ENCODE measurements at regions not wholly inside any gene's neighbourhood (a gene's known extent, or its start where the extent isn't known, plus 50 kb on each side); places are given as distances from the start of the nearest gene placed in this dataset.
"Not testable (repeated sequence)": the region's sequence is repeated elsewhere in the genome, so short reads cannot be mapped to it uniquely, and the experiment has no call there.

DNA sequence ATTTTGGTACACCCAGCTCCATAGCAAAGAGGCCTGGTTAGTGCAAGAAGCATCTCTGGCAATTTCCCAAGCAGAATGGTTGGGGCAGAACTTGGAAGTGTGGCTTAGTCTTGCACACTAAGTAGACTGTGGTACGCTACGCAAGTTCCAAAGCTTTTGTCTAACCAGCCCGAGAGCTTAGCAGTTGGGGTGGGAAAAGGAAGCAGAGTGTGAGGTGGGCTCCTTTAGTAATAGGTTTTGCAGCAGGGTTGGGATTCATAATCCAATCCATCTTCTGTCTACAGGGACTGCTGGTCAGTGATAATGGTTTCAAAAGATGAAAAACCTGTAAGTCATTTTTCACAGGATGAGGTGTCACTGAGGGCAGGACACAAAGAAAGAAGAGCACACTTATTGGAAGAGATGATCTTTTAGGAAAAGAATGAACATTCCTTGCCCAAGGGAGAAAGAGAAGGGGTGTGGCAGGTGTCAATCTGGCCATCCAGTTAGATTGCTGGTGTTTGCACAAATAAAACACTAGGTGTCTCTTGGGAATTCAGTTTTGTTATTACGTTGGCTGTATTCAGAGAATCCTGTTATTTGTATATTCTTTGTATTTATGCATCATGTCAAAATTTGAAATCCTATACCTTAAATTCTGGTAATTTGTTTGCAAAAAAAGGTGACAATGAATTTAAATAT is 244.3 kb downstream of the GPAT3 start:
- in situ Hi-C loops (cut with MboI; ENCODE audit: low pct_unique_long_range_greater_than_20kb, low sequenced_read_pairs) = no loop called here
- DNase-seq = no peak

DNA sequence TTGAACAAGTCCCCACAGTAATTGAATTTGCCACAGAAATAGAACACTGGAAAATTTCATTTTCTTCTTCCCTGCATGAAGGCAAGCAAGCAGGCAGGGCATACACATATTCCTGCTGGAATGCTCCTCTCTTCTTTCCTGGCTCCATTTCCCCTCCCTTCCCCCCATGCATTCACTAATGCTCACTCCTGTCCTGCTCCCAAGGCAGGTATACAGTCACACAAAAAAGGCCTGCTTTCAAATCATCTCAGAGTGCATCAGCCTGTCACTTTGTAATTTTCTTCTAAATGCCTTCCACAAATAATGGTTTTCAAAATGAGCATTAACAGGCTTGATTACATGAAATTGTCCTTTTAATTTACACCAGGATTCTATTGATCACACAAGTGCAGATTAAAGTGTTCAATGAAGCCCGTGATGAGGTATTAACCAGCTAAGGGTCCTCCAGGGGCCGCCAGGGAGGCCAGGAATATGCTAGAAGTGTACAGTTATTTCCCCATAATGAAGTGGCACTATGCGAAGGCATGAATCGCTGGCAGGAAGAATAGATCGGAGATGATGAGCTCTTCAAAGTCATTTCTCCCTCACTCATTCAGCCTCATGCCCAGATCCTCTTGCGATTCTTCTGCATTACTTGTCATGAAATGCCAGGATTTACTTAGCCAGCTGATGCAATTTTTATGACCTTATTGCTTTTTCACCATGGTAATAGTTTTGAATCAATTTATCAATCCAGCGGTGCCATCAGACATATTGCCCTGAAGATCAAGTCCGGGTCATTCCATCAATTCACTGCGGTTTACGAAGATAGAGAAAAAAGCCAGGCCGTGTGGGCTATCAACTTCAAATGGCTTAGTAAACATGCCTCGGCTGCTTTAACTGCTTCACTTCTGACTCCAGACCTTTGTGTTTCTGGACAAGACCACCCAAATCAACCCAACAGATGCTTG is 243.5 kb downstream of the GPAT3 start:
- DNase-seq = no peak
- in situ Hi-C loops (cut with MboI; ENCODE audit: low pct_unique_long_range_greater_than_20kb, low sequenced_read_pairs) = no loop called here

DNA sequence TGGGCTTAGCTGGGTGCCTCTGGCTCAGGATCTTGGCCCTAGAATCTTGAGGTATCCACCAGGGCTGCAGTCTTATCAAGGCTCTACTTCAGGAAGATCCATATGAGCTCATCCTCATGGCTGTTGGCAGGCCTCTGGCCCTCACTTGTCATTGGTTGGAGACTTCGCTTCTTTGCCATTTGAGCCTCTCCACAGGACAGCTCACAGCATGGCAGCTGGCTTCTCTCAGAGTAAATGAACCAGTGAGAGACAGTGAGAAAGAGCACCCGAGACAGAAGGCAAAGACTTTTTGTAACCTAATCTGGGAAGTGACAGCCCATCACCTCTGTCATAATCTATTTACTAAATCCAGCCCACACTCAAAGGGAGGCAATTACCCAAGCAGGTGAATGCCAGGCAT is 236.8 kb downstream of the GPAT3 start:
- no peak for DNase-seq
- in situ Hi-C loops (cut with MboI; ENCODE audit: low pct_unique_long_range_greater_than_20kb, low sequenced_read_pairs) = no loop called here

DNA sequence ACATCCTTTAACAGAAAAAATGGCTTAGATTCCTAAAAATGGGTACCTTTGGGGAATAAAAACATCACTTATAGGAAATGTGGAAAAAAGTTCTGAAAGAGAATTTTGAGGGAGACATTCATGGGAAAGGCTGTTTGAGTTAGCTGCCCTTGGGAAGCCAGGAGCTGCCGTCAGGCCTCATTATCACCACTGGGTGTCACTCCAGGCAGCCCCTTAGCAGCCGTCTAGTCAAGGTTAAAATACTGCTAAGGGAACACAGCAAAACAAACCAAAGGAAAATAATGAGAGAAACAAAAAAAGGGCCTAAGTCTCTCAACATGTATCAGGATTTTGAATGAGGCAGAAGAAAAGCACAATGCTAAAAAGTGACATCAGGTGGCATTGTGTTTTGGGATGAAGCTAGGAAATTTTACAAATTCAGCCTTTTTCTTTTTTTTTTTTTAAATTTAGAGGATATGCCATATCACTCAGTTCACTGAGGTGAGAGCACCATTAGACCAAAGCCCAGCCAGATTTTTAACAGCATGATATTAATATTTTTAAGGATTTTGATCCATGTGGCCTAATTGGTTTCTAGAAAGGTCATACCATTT is 235.3 kb downstream of the GPAT3 start:
- DNase-seq = peak; percentile 35
- in situ Hi-C loops (cut with MboI; ENCODE audit: low pct_unique_long_range_greater_than_20kb, low sequenced_read_pairs) = no loop called here

DNA sequence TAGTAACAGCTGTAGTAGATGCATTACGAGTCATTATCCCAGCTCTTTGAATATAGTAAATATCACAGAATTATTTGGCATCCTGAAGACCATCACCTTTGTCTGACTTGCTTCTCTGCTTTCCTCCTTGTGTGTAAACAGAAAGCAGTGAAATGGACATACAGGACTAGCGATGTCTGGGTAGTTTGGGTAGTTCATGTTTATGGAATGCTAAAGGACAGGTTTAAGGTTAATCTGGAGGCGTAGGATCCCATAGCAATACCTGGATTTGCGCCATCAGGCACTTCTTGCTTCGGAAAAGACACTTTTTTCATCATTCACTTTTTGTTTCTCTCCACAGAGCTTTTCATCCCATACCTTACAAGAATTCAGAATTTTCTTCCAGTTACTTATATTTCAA is 232.2 kb downstream of the GPAT3 start:
- in situ Hi-C loops (cut with MboI; ENCODE audit: low pct_unique_long_range_greater_than_20kb, low sequenced_read_pairs) = no loop called here
- DNase-seq = no peak

DNA sequence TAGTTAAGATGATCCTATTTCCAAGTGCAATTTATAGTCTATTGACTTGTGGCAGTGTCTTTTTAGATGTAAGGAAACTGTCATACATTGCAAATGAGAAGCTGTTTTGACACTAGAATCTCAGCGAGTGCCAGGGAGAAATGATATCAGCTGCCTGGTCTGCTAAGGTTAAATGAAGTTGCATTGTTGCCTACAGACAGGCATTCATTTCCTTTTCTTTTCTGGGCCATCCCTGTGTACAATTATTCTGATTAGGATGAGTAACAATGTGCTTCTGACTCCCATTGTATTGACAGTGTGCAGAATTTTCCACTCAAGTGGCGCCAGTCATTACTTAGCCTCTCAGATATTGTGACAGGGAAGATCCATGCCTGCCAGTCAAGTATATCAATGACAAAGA is 231.2 kb downstream of the GPAT3 start:
- in situ Hi-C loops (cut with MboI; ENCODE audit: low pct_unique_long_range_greater_than_20kb, low sequenced_read_pairs) = no loop called here

DNA sequence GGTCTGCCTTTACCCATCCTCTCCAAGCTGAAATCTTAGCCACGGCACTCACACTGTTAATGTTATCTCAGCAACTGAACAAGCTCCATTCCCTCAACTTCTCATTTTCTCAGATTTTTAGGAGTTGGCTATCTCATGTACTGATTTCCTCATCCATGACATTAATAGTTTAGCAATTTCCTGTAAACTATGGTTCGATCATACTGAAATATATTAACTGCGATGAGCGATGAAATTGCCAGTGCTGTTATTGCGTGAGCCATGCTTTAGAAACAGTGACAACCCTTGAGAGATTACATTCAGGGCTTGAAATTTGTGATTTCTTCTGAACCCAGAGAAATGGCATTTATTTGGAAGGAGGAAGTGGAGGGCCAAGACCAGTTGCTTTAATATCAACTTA is 223.7 kb downstream of the GPAT3 start:
- in situ Hi-C loops (cut with MboI; ENCODE audit: low pct_unique_long_range_greater_than_20kb, low sequenced_read_pairs) = no loop called here
- no peak for DNase-seq

More for the DNA sequence above, 231.2 kb downstream of the GPAT3 start:
- no peak for DNase-seq

DNA sequence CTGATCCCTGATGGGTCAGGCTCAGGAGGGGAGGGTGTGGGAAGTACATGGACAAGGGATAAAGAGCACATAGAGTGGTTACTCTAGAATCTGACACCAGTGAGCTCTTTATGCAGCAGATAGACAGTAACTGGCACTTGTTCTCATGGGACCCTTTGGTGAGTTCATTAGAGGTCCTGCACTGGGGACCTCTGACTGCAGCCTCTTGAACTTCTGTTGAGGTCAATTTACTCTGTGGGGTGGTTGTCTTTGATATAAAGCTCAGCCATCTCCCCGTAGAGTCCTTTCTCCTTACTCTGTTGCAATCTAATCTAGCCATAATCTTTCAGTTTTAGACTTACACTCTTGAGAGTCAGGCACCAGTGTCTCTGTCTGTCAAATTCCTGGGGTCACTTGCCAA is 222.4 kb downstream of the GPAT3 start:
- in situ Hi-C loops (cut with MboI; ENCODE audit: low pct_unique_long_range_greater_than_20kb, low sequenced_read_pairs) = no loop called here
- DNase-seq = no peak

DNA sequence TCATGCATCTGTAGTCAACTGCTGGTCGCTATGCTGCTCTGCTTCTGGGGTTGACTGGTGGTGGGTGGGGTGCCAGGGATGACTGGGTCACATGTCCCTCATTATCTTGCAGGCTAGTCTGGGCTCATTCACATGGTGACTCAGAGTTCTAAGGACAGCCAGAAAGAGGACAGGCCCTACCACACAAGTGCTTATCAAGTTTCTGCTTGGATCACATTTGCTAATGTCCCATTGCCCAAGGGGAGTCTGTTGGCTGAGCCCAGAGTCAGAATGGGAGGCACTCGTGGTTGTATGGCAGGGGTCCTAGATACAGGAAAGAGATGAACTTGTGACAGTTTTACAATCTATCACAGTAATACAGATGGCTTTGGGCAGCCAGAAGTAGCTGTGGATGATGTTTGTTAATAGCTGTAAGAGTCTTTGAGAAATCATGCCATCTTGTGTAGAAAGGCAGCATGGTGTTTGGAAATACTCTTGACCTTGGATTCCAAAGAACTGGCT is 221.3 kb downstream of the GPAT3 start:
- no peak for DNase-seq
- in situ Hi-C loops (cut with MboI; ENCODE audit: low pct_unique_long_range_greater_than_20kb, low sequenced_read_pairs) = no loop called here

DNA sequence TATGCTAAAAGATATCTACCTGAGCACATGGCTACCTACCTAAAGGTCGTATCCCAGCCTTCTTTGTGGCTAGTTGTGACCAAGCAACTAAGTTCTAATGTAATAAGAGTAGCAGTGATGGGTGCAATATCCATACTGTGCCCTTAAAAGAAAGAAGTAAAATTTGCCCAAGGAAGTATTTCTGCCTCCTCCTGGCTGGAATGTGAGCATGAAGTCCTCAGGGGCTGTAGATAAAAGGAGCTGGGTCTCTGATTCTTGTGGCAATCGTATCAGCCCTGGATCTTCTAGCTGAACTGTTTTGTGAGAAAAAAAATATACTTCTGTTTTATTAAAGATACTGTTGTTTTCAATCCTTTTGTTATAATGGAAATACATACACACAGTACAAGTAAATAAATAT is 217.4 kb downstream of the GPAT3 start:
- in situ Hi-C loops (cut with MboI; ENCODE audit: low pct_unique_long_range_greater_than_20kb, low sequenced_read_pairs) = no loop called here
- DNase-seq = no peak

DNA sequence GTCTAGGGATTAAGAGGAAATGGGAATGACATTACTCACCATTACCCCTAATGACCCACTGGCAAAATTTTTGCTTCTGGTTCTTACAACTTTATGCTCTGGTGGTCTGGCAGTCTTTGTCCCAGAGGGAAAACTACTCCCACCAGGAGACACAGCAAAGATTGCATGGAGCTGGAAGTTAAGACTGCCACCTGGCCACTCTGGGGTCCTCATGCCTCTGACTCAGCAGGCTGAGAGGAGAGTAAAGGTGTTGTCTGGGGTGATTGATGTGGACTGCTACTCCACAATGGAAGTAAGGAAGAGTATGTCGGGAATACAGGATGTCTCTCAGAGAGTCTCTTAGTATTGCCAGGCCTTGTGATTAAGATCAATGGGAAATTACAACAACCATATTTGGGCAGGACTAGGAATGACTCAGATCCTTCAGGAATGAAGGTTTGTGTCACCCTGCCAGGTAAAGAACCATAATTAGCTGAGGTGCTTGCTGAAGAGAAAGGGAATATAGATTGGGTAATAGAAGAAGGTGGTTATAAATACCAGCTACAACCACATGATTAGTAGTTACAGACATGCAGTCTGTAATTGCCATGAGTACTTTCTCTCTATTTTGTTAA is 215.5 kb downstream of the GPAT3 start:
- in situ Hi-C loops (cut with MboI; ENCODE audit: low pct_unique_long_range_greater_than_20kb, low sequenced_read_pairs) = no loop called here
- no peak for DNase-seq

DNA sequence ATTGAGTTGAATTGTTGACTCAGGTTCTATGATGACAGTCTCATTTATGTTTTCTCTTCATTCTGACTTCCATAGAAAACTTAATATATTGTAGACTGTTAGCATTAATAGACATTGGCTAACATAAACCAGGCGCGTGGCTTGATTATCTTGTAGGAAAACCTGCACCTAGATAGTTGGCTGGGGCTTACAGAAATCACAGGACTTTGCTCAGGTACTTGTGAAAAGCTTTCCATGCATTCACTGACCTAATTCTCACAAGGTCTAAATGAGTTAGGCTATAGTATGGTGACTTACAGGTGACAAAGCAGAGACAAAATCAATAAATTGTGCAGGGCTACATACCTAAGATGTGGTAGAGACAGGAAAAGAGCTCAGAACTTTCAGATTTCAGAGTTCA is 212.8 kb downstream of the GPAT3 start:
- DNase-seq = no peak
- in situ Hi-C loops (cut with MboI; ENCODE audit: low pct_unique_long_range_greater_than_20kb, low sequenced_read_pairs) = no loop called here

DNA sequence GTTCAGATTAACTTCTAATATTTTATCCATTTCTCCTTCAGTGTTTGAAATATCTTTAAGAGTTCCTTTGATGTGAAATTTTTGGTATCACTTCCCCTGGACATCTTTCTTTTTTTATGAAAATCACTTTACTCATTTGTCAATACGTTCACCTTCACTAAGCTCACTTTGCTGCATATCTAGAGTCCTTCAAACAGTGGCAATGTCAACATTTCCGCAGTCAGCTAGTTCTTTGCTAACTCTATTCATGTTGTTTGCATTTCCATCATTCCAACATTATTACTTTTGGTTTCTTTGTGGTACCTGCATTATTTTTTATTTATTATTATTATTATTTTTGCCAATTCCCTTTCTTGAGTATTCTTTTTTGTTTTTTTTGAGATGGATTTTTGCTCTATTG is 203.0 kb downstream of the GPAT3 start:
- in situ Hi-C loops (cut with MboI; ENCODE audit: low pct_unique_long_range_greater_than_20kb, low sequenced_read_pairs) = no loop called here
- no peak for DNase-seq

DNA sequence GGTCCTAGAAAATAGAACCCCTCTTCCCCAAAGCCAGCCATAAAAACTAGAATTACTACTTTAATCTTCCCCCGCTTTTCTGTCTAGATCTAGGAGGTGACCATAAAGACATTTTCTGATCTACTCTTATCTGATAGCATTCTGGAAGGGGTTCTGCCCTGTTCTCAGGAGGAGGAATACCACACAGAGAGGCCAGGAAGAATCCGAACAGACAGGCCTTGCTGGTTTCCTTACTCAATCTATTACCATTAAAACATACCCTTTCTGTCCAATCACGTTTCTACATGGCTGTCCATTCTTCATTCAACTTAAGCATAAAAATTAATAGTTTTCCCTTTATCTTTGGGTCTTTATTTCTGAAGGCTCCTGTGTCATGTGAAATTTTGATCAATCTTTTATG is 198.7 kb downstream of the GPAT3 start:
- no peak for DNase-seq
- in situ Hi-C loops (cut with MboI; ENCODE audit: low pct_unique_long_range_greater_than_20kb, low sequenced_read_pairs) = no loop called here

DNA sequence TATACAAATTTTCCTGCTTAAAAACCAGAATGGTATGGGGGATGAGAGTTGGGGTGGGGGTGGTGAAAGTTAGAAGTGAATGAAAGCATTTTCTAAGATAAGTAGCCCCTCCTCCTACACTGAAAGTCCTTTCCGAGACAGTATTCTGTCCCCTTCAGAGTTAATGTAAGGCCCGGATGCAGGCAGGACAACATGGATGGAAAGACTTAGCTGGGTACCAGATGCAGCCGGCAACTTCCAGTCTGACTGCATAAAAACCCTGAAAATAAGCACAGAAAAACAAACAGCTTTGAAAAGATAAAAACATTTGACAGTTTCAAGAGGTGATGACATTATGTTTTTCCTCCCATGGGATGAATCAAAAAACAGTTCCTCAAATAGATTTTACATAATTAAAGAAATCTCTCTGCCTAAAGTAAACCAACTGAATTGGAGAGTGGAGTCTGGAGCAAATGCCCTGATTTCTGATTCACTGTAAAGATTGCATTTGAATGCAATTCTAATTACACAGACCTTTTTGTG is 196.3 kb downstream of the GPAT3 start:
- in situ Hi-C loops (cut with MboI; ENCODE audit: low pct_unique_long_range_greater_than_20kb, low sequenced_read_pairs) = no loop called here

DNA sequence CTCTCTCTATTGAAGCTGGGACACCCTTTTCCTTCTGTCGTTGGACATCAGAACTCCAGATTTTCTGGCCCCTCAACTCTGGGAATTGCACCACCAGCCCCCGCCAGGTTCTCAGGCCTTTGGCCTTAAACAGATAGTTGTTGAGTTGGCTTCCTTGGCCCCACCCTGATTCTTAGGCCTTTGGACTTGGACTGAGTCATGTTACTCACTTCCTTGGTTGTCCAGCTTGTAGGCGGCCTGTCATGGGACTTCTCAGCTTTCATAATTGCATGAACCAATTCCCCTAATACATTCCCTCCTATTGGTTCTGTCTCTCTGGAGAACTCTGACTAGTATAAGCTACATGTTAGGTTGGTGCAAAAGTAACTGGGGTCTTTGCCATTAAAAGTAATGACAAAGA is 195.7 kb downstream of the GPAT3 start:
- DNase-seq = no peak
- in situ Hi-C loops (cut with MboI; ENCODE audit: low pct_unique_long_range_greater_than_20kb, low sequenced_read_pairs) = no loop called here

More for the DNA sequence above, 196.3 kb downstream of the GPAT3 start:
- DNase-seq = no peak

DNA sequence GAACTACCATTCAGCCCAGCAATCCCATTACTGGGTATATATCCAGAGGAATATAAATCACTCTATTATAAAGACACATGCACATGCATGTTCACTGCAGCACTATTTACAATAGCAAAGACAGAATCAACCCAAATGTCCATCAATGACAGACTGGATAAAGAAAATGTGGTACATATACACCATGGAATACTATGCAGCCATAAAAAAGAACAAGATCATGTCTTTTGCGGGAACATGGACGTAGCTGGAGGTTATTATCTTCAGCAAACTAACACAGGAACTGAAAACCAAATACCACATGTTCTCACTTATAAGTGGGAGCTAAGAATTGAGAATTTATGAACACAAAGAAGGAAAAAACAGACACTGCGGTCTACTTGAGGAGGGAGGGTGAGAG is 195.1 kb downstream of the GPAT3 start:
- in situ Hi-C loops (cut with MboI; ENCODE audit: low pct_unique_long_range_greater_than_20kb, low sequenced_read_pairs); DNase-seq: not testable (repeated sequence)

DNA sequence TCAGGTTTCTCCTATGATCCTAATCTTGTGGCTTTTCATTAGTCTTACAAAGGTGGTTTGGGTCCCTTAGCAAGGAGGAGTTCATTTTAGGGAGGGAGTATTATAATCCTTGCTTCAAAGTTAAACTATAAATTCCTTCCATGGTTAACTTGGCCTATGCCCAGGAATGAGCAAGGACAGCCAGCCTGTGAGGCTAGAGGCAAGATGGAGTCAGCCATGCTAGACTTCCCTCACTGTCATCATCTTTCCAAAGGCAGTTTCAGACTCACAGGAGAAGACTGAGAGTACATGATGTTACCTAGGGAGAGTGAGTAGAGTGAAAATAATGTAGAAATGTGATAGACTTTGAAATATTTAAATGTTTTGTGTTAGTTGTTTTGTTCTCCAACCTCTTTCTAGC is 192.3 kb downstream of the GPAT3 start:
- no peak for DNase-seq
- in situ Hi-C loops (cut with MboI; ENCODE audit: low pct_unique_long_range_greater_than_20kb, low sequenced_read_pairs) = no loop called here

DNA sequence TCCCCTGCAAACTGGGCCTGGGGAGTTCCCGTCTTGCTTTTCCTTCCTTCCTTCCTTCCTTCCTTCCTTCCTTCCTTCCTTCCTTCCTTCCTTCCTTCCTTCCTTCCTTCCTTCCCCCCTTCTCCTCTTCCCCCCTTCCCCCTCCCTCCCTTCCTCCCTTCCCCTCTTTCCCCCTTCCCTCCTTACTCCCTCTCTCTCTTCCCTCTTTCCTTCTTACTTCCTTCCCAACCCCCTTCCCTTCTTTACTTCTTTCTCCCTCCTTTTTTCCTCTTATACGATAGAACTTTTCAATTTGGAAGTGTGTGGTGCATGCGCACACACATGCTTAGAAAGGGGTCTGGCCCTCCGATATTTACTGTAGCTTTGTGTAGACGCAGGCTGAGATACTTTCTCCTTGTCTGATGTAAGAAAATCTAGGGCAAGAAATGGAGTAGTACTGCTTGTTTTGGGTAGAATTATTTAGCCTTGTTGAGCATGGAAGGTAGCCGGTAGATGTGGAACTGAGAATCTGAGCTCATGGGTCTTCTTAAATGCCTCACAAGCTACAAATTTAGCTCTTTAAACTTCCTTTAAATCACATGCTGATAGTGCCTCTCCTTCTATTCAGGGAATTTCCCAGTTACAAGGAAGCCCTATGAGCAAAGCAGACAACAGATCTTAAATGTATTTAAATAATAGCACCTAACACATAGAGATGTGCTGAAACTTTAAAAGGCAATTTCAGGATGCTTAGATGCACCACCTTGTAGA is 189.6 kb downstream of the GPAT3 start:
- in situ Hi-C loops (cut with MboI; ENCODE audit: low pct_unique_long_range_greater_than_20kb, low sequenced_read_pairs) = no loop called here
- no peak for DNase-seq

Measured in KBM-7 (cell line).